ENCODE measurements at regions not wholly inside any gene's neighbourhood (a gene's known extent, or its start where the extent isn't known, plus 50 kb on each side); places are given as distances from the start of the nearest gene placed in this dataset.

- TF ChIP-seq, protein P1, sequence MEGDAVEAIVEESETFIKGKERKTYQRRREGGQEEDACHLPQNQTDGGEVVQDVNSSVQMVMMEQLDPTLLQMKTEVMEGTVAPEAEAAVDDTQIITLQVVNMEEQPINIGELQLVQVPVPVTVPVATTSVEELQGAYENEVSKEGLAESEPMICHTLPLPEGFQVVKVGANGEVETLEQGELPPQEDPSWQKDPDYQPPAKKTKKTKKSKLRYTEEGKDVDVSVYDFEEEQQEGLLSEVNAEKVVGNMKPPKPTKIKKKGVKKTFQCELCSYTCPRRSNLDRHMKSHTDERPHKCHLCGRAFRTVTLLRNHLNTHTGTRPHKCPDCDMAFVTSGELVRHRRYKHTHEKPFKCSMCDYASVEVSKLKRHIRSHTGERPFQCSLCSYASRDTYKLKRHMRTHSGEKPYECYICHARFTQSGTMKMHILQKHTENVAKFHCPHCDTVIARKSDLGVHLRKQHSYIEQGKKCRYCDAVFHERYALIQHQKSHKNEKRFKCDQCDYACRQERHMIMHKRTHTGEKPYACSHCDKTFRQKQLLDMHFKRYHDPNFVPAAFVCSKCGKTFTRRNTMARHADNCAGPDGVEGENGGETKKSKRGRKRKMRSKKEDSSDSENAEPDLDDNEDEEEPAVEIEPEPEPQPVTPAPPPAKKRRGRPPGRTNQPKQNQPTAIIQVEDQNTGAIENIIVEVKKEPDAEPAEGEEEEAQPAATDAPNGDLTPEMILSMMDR (IDR thresholded peaks at IDR 0.05; ENCODE audit: low read depth, low read length) = no peak
- in situ Hi-C loops (cut with HindIII; ENCODE audit: low sequenced_read_pairs) = no loop called here
- DNase-seq (ENCODE audit: low read depth, low spot score) = peak; percentile 53
- no peak overlapping the region for H3K4me3 ChIP-seq (ENCODE audit: low read depth, low read length)
These were observed 104.4 kb downstream of the DAD1 start for GRCh38 chr14:22484632-22485031.

GRCh38 chr14:22483863-22484593 lies 105.0 kb downstream of the DAD1 start:
- DNase-seq (ENCODE audit: low read depth, low spot score) = peak; percentile 67
- in situ Hi-C loops (cut with HindIII; ENCODE audit: low sequenced_read_pairs) = no loop called here
- H3K4me3 ChIP-seq (ENCODE audit: low read depth, low read length) = no peak overlapping the region
- TF ChIP-seq, protein P1 (IDR thresholded peaks at IDR 0.05; ENCODE audit: low read depth, low read length) = no peak

GRCh38 chr14:22482782-22483553 lies 106.1 kb downstream of the DAD1 start:
- H3K4me3 ChIP-seq (ENCODE audit: low read depth, low read length) = no peak overlapping the region
- DNase-seq (ENCODE audit: low read depth, low spot score) = no peak
- in situ Hi-C loops (cut with HindIII; ENCODE audit: low sequenced_read_pairs) = no loop called here
- TF ChIP-seq, protein P1 (IDR thresholded peaks at IDR 0.05; ENCODE audit: low read depth, low read length) = no peak

DNA sequence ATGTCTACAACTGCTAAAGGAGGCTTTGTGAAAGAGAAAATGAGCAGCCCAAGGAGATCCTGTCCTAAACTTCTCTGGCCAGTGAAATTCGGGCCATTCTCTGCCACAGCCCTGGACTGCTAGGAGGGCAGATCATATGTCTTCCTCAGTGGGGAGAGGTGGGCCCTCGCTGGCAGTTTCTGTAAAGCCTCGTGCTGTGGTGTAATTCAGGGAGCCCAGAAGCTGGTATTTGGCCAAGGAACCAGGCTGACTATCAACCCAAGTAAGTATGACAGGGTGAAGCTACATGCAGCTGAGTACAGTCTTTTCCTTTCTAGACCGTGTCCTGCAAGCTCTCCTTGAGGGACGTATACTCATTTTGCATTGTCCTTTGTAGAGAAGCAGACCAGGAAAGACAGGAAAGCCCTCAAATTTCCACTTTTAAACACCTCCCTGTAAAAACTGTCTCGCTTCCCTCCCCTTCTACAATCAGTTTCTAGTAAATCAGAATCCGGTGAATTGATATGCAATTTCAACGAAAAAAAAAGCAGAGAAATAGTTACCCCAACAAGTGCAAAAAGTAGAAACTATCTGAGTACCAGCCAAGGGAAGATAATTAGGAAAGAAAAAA lies 106.8 kb downstream of the DAD1 start:
- in situ Hi-C loops (cut with HindIII; ENCODE audit: low sequenced_read_pairs) = no loop called here
- H3K4me3 ChIP-seq (ENCODE audit: low read depth, low read length) = no peak overlapping the region
- no peak for DNase-seq (ENCODE audit: low read depth, low spot score)
- TF ChIP-seq, protein P1 (IDR thresholded peaks at IDR 0.05; ENCODE audit: low read depth, low read length) = no peak

GRCh38 chr14:22481546-22481945 lies 107.5 kb downstream of the DAD1 start:
- DNase-seq (ENCODE audit: low read depth, low spot score) = no peak
- no peak overlapping the region for H3K4me3 ChIP-seq (ENCODE audit: low read depth, low read length)
- TF ChIP-seq, protein P1 (IDR thresholded peaks at IDR 0.05; ENCODE audit: low read depth, low read length) = no peak
- in situ Hi-C loops (cut with HindIII; ENCODE audit: low sequenced_read_pairs) = no loop called here

DNA sequence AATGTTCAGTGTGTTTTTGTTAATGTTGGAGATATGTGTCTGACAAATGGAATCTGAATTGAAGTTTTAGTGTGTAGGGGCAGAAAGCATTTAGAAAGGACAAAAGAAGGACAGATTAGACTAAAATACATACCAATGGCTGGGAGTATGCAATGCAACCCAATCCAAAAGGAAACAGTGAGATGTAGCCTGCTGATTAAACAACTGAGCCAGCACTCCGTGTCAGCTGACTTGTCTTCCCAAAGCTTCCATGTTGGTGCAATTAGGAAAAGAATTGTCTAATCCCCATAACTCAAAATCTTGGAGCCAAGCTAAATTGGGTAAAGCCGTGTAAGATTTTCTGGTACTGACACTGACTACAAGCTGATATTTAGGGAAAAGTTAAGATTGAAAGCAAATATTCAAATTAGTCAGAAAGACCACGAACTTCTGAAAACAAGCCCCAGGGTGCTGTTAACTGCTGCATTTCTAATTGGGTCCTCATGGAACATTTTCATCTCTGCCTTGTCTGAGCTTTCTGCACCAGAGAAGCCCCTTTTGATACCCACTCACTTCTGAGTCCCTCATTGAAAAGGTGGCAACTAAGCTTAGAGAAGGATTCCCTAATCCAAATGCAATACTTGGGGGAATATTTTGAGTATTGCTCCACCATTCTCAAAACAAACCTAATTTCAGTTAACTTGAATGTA lies 109.1 kb downstream of the DAD1 start:
- DNase-seq (ENCODE audit: low read depth, low spot score) = no peak
- H3K4me3 ChIP-seq (ENCODE audit: low read depth, low read length) = no peak overlapping the region
- TF ChIP-seq, protein P1 (IDR thresholded peaks at IDR 0.05; ENCODE audit: low read depth, low read length) = no peak
- in situ Hi-C loops (cut with HindIII; ENCODE audit: low sequenced_read_pairs) = no loop called here

Measured in astrocyte of the spinal cord (primary cell).